GM12892 (cell line): ENCODE measurements at regions not wholly inside any gene's neighbourhood (a gene's known extent, or its start where the extent isn't known, plus 50 kb on each side); places are given as distances from the start of the nearest gene placed in this dataset.

Experiments used
- POLR2A ChIP-seq: IDR thresholded peaks from 2 replicates; pipeline ENCODE4 v1.6.1; 2011; ENCODE audit warnings: low read depth, low read length, control low read depth
- POLR2AphosphoS5 ChIP-seq: IDR thresholded peaks from 2 replicates; pipeline ENCODE4 v1.6.1; 2011; ENCODE audit warnings: low read depth, low read length, control low read depth
- TAF1 ChIP-seq: IDR thresholded peaks from 2 replicates; pipeline ENCODE4 v1.6.1; 2011; ENCODE audit warnings: low read depth, mild to moderate bottlenecking, control low read depth, low read length, borderline replicate concordance

GRCh38 chr12:94795520-94795919 is 145.2 kb upstream of the TMCC3 start:
- no peak for TF ChIP-seq POLR2A
- no peak for TF ChIP-seq POLR2AphosphoS5
- TF ChIP-seq TAF1 = no peak
